ENCODE measurements at regions not wholly inside any gene's neighbourhood (a gene's known extent, or its start where the extent isn't known, plus 50 kb on each side); places are given as distances from the start of the nearest gene placed in this dataset.

GRCh38 chr12:87922736-87923135 is 106.5 kb downstream of the C12orf50 start:
- TF ChIP-seq CTCF (IDR thresholded peaks at IDR 0.05 in 8 of 11, conservative IDR thresholded peaks at IDR 0.05 in 3 of 11): no peak
- no peak for TF ChIP-seq POLR2A (IDR thresholded peaks at IDR 0.05)
- no peak for TF ChIP-seq POLR2AphosphoS5 (IDR thresholded peaks at IDR 0.05)
